HT-29 (cell line): ENCODE measurements at regions not wholly inside any gene's neighbourhood (a gene's known extent, or its start where the extent isn't known, plus 50 kb on each side); places are given as distances from the start of the nearest gene placed in this dataset.
A peak's percentile ranks its signal among the peaks of the same experiment; 100 is the strongest.

ENCODE experiments used
- DNase-seq: peaks from one replicate; pipeline ENCODE4 v3.0.0-alpha.2; 2015; ENCODE audit warnings: low spot score

DNA sequence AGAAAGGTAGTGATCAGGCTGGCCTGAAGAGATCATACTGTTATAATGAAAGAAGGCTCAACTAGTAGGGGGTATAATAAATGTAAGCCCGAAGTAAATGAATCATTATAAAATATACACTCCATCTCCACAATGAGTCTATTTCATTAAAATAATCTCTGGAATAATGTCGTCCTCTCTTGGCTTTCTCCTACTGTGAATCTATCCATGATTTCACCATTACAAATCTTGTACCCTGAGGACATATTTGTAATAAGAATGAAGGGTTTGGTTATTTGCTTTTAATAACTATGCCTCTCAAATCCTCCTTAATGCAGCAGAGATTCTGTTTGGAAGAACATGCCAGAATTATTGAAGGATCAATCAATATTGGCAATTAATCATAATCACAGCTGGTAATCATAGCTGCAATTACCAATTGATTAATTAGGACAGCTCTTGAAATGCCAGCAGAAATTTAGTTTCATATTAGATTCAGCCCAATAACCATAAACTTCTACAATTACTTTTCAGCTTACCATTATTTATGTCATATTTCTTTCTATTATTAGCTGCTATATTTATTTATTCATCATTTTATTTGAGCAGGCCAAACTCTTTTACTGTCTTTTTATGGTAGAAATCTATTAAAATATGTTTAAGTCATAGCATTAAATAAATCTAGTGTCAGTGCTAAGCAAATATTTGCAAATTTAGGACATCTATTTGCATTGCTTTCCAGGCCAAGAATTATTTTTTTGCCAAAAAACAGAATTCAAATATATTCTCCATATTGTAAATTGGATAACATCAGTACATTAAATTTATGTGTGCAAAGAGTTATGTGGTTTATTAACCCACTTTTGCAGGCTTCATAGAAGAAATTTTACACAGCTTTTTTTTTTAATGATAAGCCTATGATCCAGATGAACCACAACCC lies 588.4 kb upstream of the LRRC4C start:
- no peak for DNase-seq

DNA sequence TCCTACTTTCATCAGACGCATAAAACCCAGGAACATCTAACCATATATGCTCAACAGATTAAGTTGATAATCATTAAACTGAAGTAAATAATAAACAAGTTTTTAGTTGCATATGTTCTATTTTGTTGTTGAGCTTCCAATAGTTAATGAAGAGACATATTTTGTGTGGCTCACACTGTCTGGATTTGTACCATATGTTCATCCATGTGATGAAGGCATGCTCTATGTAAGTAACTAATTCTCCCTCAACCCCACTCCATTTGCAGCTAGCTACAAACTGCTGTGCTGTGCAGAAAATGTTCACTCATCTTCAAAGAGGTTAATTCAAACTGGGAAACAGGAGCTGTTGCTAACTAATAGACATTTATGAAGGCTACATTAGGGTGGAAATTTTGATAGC lies 589.7 kb upstream of the LRRC4C start:
- no peak for DNase-seq

GRCh38 chr11:42049650-42050049 lies 590.2 kb upstream of the LRRC4C start:
- no peak for DNase-seq

- no peak for DNase-seq
Observed at GRCh38 chr11:42054351-42054900, 595.0 kb upstream of the LRRC4C start.

DNA sequence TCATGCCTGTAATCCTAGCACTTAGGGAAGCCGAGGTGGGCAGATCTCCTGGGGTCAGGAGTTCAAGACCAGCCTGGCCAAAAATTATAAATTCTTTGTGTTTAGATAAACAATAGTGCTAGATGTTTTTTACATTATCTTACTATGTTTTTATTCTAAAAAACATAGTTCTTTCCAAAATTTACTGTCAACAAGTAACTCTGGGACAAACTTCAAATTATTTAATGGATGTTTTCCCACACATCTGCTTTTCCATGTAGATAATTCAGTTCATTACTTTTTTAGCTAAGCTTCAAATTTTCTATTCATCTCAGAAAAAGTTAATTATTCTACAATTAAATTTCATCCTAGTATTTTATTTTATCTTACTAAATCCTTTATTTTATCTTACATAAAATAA lies 596.2 kb upstream of the LRRC4C start:
- DNase-seq: no peak

- DNase-seq: no peak
Observed at GRCh38 chr11:42058794-42059193, 599.3 kb upstream of the LRRC4C start.

GRCh38 chr11:42065199-42065598 lies 605.7 kb upstream of the LRRC4C start:
- no peak for DNase-seq

GRCh38 chr11:42066113-42066512 lies 606.7 kb upstream of the LRRC4C start:
- DNase-seq: peak; percentile 27

- DNase-seq: no peak
Observed at GRCh38 chr11:42074306-42074705, 614.9 kb upstream of the LRRC4C start.

DNA sequence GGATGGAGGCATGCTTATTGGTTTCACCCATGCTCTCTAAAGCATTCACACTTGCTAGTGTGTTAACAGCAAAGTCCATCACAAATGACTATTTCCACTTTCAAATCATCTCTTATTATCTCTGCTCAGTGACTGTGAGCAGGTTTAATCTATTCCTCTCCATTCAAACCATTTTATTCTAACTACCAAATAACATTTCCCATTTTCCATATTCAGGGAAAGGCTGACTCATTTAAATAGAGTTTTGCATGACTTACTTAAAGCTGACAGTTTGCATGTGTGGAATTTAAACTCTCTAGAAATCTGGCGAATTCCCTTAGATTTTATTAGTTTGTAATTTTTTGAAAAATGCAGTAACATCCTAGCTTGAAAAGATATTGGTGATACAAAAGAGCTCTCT lies 615.7 kb upstream of the LRRC4C start:
- DNase-seq: no peak

DNA sequence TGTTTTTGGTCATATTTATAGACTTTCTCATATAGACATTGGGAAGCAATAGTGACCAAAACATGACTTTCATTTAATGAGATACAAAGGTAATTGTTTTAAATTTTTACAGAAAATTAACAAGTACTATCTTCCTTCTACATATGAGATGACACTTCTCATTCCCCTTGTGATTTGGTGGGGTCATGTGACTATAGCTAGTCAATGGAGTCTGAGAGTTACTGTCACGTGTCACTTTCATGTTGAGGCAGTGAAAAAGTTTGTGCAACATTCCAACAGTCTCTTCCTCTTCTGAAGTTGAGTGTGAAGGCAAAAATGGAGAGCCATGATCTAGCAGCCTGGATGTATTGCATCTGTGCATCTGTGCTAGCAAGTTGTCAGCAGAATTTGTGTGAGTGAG lies 618.3 kb upstream of the LRRC4C start:
- no peak for DNase-seq

- DNase-seq: no peak
Observed at GRCh38 chr11:42085736-42086135, 626.3 kb upstream of the LRRC4C start.

- no peak for DNase-seq
Observed at GRCh38 chr11:42093541-42093940, 634.1 kb upstream of the LRRC4C start.

- no peak for DNase-seq
Observed at GRCh38 chr11:42098075-42098474, 638.6 kb upstream of the LRRC4C start.

DNA sequence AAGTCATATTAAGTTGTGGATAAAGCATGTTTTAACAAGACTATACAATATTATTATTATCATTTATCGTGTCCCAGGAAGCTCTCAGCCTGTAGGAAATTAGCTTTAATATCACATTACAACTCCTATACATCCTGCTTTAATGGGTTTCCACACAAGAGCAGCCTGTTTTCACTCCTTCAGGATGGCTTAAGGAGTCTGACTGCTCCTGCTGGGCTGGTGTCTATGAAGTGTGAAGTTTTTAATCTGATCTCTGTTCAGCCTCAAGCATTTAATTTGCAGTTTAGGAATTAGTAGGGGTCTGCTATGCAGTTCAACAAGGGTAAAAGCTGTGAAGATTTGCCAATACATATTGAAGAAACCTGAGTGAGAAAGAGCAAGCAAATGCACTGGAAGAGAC lies 653.4 kb upstream of the LRRC4C start:
- DNase-seq: no peak

DNA sequence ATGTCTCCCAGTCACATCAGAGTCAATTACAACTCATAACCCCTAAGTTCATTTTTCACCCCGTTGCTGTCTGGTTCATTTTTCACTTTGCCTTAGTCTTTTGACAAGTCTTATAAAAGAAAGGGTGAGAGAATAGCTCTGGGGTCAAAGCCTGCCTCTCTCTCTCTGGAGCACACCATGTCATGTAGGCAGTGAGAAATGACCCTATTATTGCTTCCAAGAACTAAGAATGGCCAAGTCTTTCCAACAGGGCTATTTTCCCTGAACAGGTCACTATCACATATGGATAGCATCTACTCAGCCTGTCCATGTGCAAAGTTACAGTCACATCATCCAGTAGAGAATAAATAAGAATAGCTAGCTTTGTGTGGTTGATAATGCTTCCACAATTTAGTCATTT lies 655.5 kb upstream of the LRRC4C start:
- DNase-seq: no peak

DNA sequence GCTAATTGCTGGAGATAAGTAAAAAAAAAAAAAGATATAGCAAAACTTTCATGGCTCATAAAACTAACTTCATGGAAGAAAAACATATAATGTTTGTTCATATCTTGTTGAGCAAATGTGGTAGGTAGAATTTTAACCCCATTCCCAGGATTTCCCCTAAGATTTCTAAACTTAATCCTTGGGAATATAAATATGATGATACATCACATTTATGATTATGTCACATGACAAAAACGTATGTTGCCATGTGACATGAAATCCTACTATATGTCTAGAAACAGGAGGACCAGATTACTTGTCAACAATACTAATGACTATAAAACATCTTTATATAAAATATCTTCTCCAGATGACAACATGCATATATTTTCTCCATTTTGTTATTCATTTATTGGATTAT lies 679.0 kb upstream of the LRRC4C start:
- DNase-seq: no peak

DNA sequence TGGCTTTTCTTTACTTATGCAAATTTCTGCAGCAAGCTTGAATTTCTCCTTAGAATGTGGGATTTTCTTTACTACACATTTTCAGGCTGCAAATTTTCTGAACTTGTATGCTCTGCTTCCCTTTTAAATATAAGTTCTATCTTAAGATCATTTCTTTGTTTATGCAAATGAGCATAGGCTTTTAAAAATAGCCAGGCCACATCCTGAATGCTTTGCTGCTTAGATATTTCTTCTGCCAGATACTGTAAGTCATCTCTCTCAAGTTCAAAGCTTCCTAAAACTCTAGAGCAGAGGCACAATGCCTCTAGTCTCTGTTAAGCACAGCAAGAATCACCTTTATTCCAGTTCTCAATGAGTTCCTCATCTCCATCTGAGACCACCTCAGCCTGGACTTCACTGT lies 685.9 kb upstream of the LRRC4C start:
- DNase-seq: no peak

DNA sequence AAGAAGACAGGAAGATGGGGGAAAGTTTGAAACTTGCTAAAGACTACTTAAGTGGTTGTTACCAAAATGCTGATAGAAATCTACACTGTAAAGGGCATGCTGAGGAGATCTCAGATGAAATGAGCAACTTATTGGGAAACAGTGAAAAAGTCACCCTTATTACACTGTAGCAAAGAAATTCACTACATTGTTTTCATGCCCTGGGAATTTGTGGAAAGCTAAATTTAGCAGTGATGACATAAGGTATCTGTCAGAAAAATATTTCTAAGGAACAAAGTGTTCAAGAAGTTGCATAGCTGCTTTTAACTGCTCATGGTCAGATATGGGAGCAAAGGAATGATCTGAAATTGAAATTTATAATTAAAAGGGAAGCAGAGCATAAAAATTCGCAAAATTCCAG lies 702.4 kb upstream of the LRRC4C start:
- no peak for DNase-seq

- DNase-seq: no peak
Observed at GRCh38 chr11:42169191-42169590, 709.7 kb upstream of the LRRC4C start.

DNA sequence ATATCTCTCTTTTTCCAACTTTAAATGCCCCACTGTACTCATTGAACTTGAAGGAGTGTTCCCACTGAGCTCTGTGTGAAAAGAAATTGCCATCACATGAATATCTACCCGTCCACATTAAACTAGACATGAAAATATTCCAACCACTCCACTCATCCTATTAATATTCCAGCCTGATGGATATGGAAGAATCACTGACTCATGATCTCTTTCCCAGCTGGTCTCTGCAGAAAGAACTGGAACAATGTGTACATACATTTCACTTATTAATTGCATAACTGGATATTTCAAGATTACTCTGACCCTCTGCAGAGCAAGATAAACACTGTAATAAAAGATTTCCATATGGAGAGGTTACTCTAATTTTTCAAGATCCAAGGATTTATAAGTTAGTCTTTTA lies 711.1 kb upstream of the LRRC4C start:
- DNase-seq: no peak

DNA sequence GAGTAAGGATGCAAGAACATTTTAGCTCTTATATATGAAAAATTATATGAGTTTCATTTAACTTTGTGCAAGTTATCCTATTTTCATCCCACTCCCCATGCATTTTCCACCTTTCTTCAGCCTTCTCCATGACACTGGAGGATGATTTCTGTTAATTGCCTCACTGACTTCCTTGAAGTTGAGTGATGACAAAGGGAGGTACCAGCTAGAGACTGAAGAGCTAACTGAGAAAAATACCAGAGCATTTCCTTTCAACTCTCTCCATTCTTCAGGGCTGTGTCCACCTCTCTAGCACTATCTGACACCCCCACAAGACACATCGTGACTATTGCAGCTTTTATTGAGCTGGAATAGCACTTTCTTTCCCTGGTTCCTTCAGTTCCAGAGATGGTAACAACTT lies 711.6 kb upstream of the LRRC4C start:
- no peak for DNase-seq

GRCh38 chr11:42172441-42172840 lies 713.0 kb upstream of the LRRC4C start:
- no peak for DNase-seq
